Activated T-cell treated with anti-CD3 and anti-CD28 coated beads, Interleukin-2, amount 50 U/mL, for 72 hours (primary cell): ENCODE measurements at regions not wholly inside any gene's neighbourhood (a gene's known extent, or its start where the extent isn't known, plus 50 kb on each side); places are given as distances from the start of the nearest gene placed in this dataset.
A peak's percentile ranks its signal among the peaks of the same experiment; 100 is the strongest.

ENCODE experiments used
- ATAC-seq, 2 donors: fragments of 150-1000 bp; cut with Tn5 transposase; replicated peaks in 1 of 2; 2 replicates each; pipeline ENCODE4 v1.10.0; 2021; ENCODE audit warnings: moderate library complexity in 2 of 2, mild to moderate bottlenecking in 1 of 2
- DNase-seq, 2 donors: peaks; one replicate each; pipeline ENCODE4 v3.0.0; 2021 to 2022; ENCODE audit warnings: mixed read lengths in 1 of 2
- H3K27ac Mint-ChIP-seq: one replicate; pipeline ENCODE4 v1.8.0; 2022; ENCODE audit warnings: mild to moderate bottlenecking, moderate library complexity, mixed read lengths
- H3K27me3 Mint-ChIP-seq: one replicate; pipeline ENCODE4 v1.8.0; 2022; ENCODE audit warnings: low read depth, mixed read lengths
- H3K36me3 Mint-ChIP-seq, 2 donors: one replicate each; pipeline ENCODE4 v1.8.0; 2022; ENCODE audit warnings: mixed read lengths in 2 of 2, mild to moderate bottlenecking in 1 of 2; ENCODE audit not compliant: insufficient read depth in 2 of 2
- H3K4me1 Mint-ChIP-seq: one replicate; pipeline ENCODE4 v1.8.0; 2022; ENCODE audit warnings: low read depth, mixed read lengths
- H3K4me3 Mint-ChIP-seq, 2 donors: one replicate each; pipeline ENCODE4 v1.8.0; 2022; ENCODE audit warnings: mild to moderate bottlenecking in 2 of 2, mixed read lengths in 2 of 2, moderate library complexity in 2 of 2
- H3K9me3 Mint-ChIP-seq, 2 donors: one replicate each; pipeline ENCODE4 v1.8.0; 2022; ENCODE audit warnings: mixed read lengths in 2 of 2

GRCh38 chr4:179989975-179990374 is 2253.2 kb upstream of the TENM3 start:
- no peak overlapping the region for H3K27ac Mint-ChIP-seq
- ATAC-seq (no peak), DNase-seq (no peak)
- no peaks in the 10 kb centered on the region for H3K36me3 Mint-ChIP-seq
- no peaks in the 10 kb centered on the region for H3K27me3 Mint-ChIP-seq
- no peak overlapping the region for H3K4me3 Mint-ChIP-seq
- H3K9me3 Mint-ChIP-seq: peaks cover 8 to 11% of the 10 kb centered on the region in 2 donors
- no peaks in the 10 kb centered on the region for H3K4me1 Mint-ChIP-seq

DNA sequence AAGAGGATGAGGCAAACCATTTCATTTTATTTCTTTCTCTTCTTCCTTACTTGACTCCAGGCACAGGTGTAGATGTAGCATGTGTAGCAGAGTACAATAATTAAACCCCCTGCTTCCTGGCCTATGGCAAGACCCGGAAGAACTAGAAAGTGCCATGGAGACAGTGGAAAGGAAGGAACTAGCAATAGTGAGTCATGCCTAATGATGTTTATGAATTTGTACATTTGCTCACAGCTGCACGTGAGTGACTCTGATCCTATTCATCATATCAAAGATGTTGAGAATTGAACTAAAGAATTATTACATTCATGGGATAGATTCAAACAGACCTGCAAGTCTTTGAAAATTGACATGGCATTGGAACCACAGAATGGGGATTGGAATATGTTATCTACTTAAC is 2233.9 kb upstream of the TENM3 start:
- Mint-ChIP-seq H3K27me3 (no peaks in the 10 kb centered on the region), H3K4me1 (no peaks in the 10 kb centered on the region), H3K36me3 (no peaks in the 10 kb centered on the region), H3K9me3 (peaks cover 3% of the 10 kb centered on the region in 2 donors), H3K27ac (no peak overlapping the region), H3K4me3 (no peak overlapping the region)
- DNase-seq (no peak), ATAC-seq (no peak)

DNA sequence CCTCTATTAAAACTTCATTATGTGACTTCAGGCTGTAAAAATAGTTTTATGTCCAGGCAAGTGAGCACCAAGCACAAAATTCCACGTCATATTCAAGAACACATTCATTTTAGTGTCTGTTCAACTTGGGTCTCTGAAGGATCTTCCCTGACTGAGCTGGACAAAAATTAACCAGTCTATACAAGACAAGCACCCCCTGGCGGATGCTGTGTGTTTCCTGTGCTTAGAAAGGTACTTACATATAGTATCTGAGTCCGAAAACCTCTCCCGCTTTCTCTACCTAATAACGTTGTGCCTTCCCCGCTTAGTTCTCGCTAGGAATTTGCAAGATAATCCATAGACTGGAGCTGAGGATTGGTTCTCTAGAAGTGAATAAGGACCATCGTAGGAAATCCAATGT is 2214.5 kb upstream of the TENM3 start:
- Mint-ChIP-seq H3K9me3 (peaks cover 0 to 5% of the 10 kb centered on the region in 2 donors), H3K27ac (no peak overlapping the region), H3K36me3 (no peaks in the 10 kb centered on the region), H3K4me3 (no peak overlapping the region), H3K4me1 (no peaks in the 10 kb centered on the region), H3K27me3 (no peaks in the 10 kb centered on the region)
- peak in 1 of 2 donors; percentile 0 for DNase-seq
- no peak for ATAC-seq

GRCh38 chr4:180031330-180031729 is 2211.9 kb upstream of the TENM3 start:
- Mint-ChIP-seq H3K27me3 (no peaks in the 10 kb centered on the region), H3K4me3 (no peak overlapping the region)
- no peak for ATAC-seq

DNA sequence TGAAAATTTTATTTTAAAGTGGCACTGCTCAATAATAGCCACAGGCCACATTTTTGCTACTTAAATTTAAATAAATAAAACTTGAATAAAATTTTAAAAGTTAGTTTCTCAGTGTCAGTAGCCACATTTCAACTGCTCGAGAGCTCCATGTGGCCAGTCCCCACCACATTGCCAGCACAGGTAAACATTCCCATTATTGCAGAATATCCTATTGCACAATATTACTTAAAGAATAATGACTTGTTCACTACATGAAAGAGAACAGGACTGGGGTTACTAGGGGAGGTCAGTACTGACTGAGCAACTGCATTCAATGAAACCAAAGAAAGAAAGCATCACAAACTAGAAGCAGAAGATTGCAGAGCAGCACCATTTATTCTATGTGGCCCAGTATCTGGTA is 2201.6 kb upstream of the TENM3 start:
- Mint-ChIP-seq H3K4me1 (no peaks in the 10 kb centered on the region), H3K4me3 (no peak overlapping the region), H3K36me3 (no peaks in the 10 kb centered on the region), H3K27ac (no peak overlapping the region), H3K9me3 (peaks cover 1 to 3% of the 10 kb centered on the region in 2 donors), H3K27me3 (no peaks in the 10 kb centered on the region)
- ATAC-seq (no peak), DNase-seq (no peak)

More at GRCh38 chr4:180031330-180031729, 2211.9 kb upstream of the TENM3 start:
- H3K27ac Mint-ChIP-seq: no peak overlapping the region
- no peaks in the 10 kb centered on the region for H3K4me1 Mint-ChIP-seq
- peaks cover 1 to 7% of the 10 kb centered on the region in 2 donors for H3K9me3 Mint-ChIP-seq
- no peak for DNase-seq
- H3K36me3 Mint-ChIP-seq: no peaks in the 10 kb centered on the region

- no peak for DNase-seq
- no peaks in the 10 kb centered on the region for H3K4me1 Mint-ChIP-seq
- H3K27me3 Mint-ChIP-seq: peaks cover 16% of the 10 kb centered on the region
- H3K27ac Mint-ChIP-seq: no peak overlapping the region
- H3K4me3 Mint-ChIP-seq: no peak overlapping the region
- H3K36me3 Mint-ChIP-seq: no peaks in the 10 kb centered on the region
- H3K9me3 Mint-ChIP-seq: peaks cover 0 to 2% of the 10 kb centered on the region in 2 donors
- no peak for ATAC-seq
Measured at GRCh38 chr4:180052629-180053028, 2190.6 kb upstream of the TENM3 start.

GRCh38 chr4:180054291-180054690 is 2188.9 kb upstream of the TENM3 start:
- ATAC-seq: no peak
- peaks cover 2% of the 10 kb centered on the region for H3K4me1 Mint-ChIP-seq
- DNase-seq: no peak
- no peak overlapping the region for H3K4me3 Mint-ChIP-seq
- H3K9me3 Mint-ChIP-seq: no peaks in the 10 kb centered on the region
- H3K27ac Mint-ChIP-seq: no peak overlapping the region
- H3K36me3 Mint-ChIP-seq: no peaks in the 10 kb centered on the region
- peaks cover 20% of the 10 kb centered on the region for H3K27me3 Mint-ChIP-seq

- no peaks in the 10 kb centered on the region for H3K9me3 Mint-ChIP-seq
- no peaks in the 10 kb centered on the region for H3K36me3 Mint-ChIP-seq
- H3K4me1 Mint-ChIP-seq: peaks cover 8% of the 10 kb centered on the region
- no peak overlapping the region for H3K27ac Mint-ChIP-seq
- ATAC-seq (no peak), DNase-seq (no peak)
- H3K4me3 Mint-ChIP-seq: peak overlapping the region; percentile 57 to 58
- peaks cover 43% of the 10 kb centered on the region for H3K27me3 Mint-ChIP-seq
Measured at GRCh38 chr4:180057299-180057721, 2185.9 kb upstream of the TENM3 start.

DNA sequence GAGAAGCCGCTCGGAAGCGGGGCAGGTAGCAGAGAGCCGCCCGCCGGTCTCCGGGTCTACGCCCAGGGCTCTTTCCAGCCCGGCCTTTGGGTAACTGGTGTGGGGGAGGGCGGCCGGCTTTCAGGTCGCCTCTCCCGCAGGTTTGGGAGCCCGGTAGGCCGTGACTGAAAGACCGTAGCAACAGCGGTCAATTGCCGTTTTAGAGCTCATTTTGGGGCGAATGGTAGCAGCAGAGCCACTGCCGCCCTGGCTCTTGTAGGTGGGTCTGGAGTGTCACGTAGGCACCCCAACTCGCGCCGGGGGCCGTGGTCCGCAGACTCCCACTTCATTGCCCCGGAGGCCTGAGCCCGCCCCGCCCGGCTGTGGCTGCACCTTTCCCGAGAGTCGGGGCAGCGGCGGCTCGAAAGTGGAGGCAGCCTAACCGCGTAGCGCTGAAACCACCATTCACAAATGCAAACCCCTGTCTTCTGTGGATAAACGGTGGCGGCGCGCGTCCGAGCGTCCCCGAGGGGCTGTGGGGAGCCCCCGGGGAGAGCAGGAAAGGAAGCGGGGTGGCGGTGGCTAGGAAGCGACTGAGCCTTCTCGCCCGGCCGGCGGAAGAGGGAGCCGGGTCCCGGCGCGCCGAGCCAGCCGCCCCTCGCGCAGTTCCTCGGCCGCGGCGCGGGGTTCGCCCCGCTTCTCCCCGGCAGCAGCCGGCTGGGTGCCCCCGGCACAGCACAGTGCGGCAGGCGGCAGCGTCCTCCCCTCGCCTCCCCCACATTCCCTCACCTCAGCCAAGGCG is 2185.1 kb upstream of the TENM3 start:
- Mint-ChIP-seq H3K4me1 (peaks cover 8% of the 10 kb centered on the region), H3K27ac (no peak overlapping the region), H3K27me3 (peaks cover 47% of the 10 kb centered on the region), H3K4me3 (peak overlapping the region; percentile 57 to 61), H3K9me3 (no peaks in the 10 kb centered on the region), H3K36me3 (no peaks in the 10 kb centered on the region)
- peak in 1 of 2 donors; percentile 5 for DNase-seq
- peak; percentile 11 to 37 for ATAC-seq

- no peak for DNase-seq
- H3K27ac Mint-ChIP-seq: no peak overlapping the region
- H3K9me3 Mint-ChIP-seq: no peaks in the 10 kb centered on the region
- H3K27me3 Mint-ChIP-seq: peaks cover 47% of the 10 kb centered on the region
- peak in 1 of 2 donors; percentile 27 for ATAC-seq
- peak overlapping the region in 1 of 2 donors; percentile 31 for H3K4me3 Mint-ChIP-seq
- H3K4me1 Mint-ChIP-seq: peaks cover 8% of the 10 kb centered on the region
- H3K36me3 Mint-ChIP-seq: no peaks in the 10 kb centered on the region
Measured at GRCh38 chr4:180058691-180059215, 2184.4 kb upstream of the TENM3 start.

DNA sequence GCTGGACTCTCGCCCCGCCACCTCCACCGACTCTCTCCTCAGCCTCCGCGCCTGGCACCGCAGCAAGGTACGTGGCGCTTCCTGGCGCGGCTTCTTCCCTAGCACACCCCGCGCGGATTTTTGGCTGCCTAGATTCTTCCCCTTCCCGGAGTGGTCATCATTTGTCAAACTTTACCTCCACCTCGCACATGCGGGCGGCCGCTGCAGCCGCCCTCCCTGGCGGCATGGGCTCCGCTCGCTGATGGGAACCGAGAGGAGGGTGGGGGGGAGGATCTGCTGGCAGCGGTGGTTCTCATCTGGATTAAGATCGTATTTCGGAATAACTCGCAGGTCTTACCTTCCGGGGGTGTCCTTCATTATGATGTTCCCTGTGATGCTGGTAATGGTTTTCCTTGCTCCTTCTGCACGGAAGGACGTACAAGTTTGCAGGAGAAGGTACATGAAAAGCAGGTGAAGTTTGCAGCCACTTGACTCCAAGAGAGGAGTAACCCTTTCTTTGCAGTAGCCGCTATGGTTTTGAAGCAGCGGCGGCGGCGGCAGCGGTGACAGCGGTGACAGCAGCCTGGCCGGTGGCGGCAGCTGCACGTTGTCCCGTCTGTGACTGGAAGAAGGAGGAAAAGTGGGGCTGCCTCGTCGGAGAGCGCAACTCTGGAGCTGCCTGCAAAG is 2183.9 kb upstream of the TENM3 start:
- Mint-ChIP-seq H3K9me3 (no peaks in the 10 kb centered on the region), H3K4me1 (peaks cover 8% of the 10 kb centered on the region), H3K27ac (no peak overlapping the region), H3K36me3 (no peaks in the 10 kb centered on the region), H3K27me3 (peaks cover 47% of the 10 kb centered on the region), H3K4me3 (peak overlapping the region; percentile 75 to 76)
- ATAC-seq (no peak), DNase-seq (no peak)

DNA sequence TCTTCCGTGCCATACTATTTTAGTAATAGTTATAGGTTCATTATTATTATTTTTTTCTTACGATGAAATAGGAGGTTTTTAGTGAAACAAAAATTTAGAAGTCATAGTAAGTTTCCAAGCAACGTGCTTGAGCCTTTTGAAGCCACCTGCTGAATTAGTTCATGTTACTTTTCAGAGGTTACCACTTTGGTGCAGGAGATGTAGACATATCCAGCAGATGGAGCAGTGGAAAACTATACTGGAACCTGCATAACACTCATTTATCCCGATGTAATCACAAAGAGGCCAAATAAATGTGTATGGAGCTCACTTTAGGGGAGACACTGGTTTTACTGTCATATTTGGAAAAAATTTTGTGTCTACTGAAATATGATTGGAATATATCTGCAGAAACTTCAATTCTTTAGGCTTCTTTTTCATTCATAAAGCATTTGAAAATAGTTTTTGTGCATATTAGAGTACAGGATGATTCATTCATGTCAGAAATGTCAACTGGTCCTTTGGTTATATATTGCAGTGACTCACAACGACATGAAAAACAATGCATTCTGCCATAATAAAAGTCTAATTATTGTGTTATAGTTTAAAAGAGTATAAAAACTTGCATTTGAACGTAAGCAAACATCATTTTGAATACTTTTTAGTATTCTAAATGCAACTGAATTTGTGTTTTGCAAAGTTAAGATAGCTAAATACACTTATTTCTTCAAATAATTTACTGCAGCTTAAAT is 2182.9 kb upstream of the TENM3 start:
- peaks cover 8% of the 10 kb centered on the region for H3K4me1 Mint-ChIP-seq
- peaks cover 47% of the 10 kb centered on the region for H3K27me3 Mint-ChIP-seq
- DNase-seq: no peak
- H3K9me3 Mint-ChIP-seq: no peaks in the 10 kb centered on the region
- no peak for ATAC-seq
- no peaks in the 10 kb centered on the region for H3K36me3 Mint-ChIP-seq
- no peak overlapping the region for H3K27ac Mint-ChIP-seq
- no peak overlapping the region for H3K4me3 Mint-ChIP-seq

DNA sequence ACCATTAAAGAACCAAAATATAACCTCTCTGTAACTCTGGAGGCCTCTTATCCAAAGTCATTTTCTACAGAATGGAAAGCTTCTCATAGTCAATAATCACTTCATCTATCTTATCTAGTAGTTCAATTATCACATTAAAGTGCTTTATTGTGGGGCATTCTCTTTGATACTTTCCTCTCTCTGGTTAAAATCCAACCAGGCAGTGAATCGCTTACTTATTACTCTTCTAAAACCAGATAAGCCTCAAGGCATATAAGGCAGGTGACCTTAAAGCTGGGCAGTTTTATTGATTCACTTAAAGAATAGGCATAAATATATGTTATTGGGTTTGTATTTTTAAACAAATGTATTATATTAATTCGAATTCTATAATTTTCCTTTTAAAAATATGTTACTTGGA is 2162.1 kb upstream of the TENM3 start:
- H3K4me3 Mint-ChIP-seq: no peak overlapping the region
- no peaks in the 10 kb centered on the region for H3K4me1 Mint-ChIP-seq
- no peaks in the 10 kb centered on the region for H3K27me3 Mint-ChIP-seq
- DNase-seq: no peak
- ATAC-seq: no peak
- H3K36me3 Mint-ChIP-seq: no peaks in the 10 kb centered on the region
- H3K9me3 Mint-ChIP-seq: peaks cover 0 to 1% of the 10 kb centered on the region in 2 donors
- H3K27ac Mint-ChIP-seq: no peak overlapping the region
